Type B pancreatic cell (in vitro differentiated cells): ENCODE measurements at regions not wholly inside any gene's neighbourhood (a gene's known extent, or its start where the extent isn't known, plus 50 kb on each side); places are given as distances from the start of the nearest gene placed in this dataset.

ENCODE experiments used
- DNase-seq: peaks from one replicate; pipeline ENCODE4 v3.0.0; 2021; ENCODE audit warnings: mixed read lengths; ENCODE audit not compliant: unreplicated experiment; ENCODE audit errors: extremely low spot score
- H3K27ac Mint-ChIP-seq: 2 replicates; pipeline ENCODE4 v1.8.0; 2021; ENCODE audit warnings: mild to moderate bottlenecking, mixed read lengths
- H3K27me3 Mint-ChIP-seq: 2 replicates; pipeline ENCODE4 v1.8.0; 2021; ENCODE audit warnings: mixed read lengths
- H3K36me3 Mint-ChIP-seq: 2 replicates; pipeline ENCODE4 v1.8.0; 2021; ENCODE audit warnings: mixed read lengths
- H3K4me1 Mint-ChIP-seq: one replicate; pipeline ENCODE4 v1.8.0; 2021; ENCODE audit warnings: mixed read lengths; ENCODE audit not compliant: unreplicated experiment
- H3K4me3 Mint-ChIP-seq: 2 replicates; pipeline ENCODE4 v1.8.0; 2021; ENCODE audit warnings: mild to moderate bottlenecking, mixed read lengths
- H3K9me3 Mint-ChIP-seq: 2 replicates; pipeline ENCODE4 v1.8.0; 2021; ENCODE audit warnings: mixed read lengths
- TF ChIP-seq, protein P1 (sequence below): fragments of 200-600 bp; sonication (generic); conservative IDR thresholded peaks from 2 replicates; pipeline ENCODE4 v1.5.0; 2021; ENCODE audit warnings: antibody characterized with exemption, mild to moderate bottlenecking

DNA sequence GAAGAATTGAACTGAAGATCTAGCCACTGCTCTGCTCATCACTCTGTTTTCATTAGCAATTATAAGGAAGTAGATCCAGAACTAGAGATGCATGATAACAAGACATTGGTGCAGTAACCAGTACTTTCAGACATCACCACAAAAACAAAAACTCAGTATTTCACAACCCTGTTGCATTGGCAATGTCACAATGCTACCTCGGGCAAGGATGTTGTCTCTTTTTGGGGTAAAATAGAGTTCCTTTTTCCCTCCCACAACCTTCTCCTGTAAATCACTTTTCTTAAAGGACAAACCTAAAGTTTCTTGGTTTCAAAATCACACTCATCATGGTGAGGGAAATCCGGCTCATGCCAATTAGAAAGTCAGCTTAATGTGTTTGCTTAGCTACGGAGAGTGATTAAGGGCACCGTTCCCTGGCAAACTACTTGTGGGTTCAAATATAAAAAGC lies 420.1 kb upstream of the MEF2C start:
- TF ChIP-seq, protein P1, sequence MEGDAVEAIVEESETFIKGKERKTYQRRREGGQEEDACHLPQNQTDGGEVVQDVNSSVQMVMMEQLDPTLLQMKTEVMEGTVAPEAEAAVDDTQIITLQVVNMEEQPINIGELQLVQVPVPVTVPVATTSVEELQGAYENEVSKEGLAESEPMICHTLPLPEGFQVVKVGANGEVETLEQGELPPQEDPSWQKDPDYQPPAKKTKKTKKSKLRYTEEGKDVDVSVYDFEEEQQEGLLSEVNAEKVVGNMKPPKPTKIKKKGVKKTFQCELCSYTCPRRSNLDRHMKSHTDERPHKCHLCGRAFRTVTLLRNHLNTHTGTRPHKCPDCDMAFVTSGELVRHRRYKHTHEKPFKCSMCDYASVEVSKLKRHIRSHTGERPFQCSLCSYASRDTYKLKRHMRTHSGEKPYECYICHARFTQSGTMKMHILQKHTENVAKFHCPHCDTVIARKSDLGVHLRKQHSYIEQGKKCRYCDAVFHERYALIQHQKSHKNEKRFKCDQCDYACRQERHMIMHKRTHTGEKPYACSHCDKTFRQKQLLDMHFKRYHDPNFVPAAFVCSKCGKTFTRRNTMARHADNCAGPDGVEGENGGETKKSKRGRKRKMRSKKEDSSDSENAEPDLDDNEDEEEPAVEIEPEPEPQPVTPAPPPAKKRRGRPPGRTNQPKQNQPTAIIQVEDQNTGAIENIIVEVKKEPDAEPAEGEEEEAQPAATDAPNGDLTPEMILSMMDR = no peak
- Mint-ChIP-seq H3K9me3 (no peaks in the 10 kb centered on the region), H3K4me3 (no peak overlapping the region), H3K36me3 (no peaks in the 10 kb centered on the region), H3K27ac (no peak overlapping the region), H3K27me3 (no peaks in the 10 kb centered on the region), H3K4me1 (no peaks in the 10 kb centered on the region)
- no peak for DNase-seq

DNA sequence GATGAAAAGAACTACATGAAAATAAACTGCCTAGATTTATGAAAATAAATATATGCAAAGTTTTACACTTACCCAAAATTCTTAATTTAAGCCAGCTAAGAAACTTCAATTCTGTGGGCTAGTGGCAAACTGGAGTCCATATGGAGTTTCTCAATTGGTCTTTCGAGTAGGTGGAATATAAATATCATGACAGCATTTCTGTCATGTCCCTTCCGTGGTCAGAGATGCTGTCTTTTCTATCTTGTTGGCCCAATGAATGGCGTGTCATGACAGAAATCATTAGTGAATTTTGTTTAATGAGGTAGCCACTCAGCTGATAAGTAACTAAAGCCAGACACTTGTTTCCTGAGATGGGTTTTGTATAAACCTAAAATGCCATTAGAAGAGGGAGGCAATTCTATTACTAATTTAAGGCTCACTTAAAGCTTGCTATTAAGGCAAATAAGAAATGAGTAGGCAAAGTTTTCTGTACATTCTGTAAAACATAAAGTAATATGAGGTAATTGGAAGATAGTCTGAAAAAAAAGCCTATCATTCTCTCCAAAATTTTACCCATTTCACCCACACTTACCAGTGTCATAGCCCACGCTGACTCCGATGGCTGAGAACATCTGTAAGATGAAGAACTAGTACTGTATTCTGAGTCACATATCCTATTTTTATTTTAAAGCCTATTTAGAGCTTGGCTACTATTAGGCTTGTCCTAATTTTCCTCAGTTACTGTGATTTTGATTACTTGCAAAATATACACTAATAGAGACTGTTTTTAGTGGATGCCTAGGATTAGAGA lies 419.3 kb upstream of the MEF2C start:
- TF ChIP-seq, protein P1 = no peak
- Mint-ChIP-seq H3K4me1 (no peaks in the 10 kb centered on the region), H3K9me3 (no peaks in the 10 kb centered on the region), H3K27ac (no peak overlapping the region), H3K4me3 (no peak overlapping the region), H3K27me3 (no peaks in the 10 kb centered on the region), H3K36me3 (no peaks in the 10 kb centered on the region)
- no peak for DNase-seq

DNA sequence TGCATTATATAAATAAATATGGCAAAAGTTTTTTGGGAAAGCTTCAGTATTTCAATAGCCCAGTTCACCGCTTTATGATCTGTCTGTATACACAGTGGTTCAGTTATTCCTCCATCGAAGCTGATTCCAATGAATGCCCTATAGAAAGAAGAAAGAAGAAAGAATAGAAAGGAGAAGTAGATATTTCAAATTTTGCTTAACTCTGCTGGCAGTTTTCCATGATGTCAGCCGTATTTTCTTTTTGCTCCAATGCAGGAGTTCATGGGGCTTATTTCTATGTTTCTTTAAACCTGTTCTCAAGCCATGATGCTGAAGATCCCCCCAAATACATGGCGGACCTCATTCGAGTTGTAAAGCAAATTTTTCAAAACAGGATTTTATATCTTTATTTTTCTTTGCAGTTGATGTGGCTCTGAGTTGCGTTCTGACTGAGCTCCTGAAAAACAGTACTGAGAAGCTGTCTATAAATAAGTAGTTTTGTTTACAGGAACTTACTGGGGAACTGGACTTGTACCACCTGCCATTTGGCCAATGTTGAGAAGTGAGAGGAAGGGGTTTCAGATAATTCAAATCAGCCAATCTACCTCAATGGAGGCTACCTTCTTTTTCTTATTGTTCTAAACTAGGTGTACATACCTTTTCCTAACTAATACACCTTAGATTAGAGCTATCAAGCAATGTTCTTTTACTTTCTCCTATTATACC lies 418.5 kb upstream of the MEF2C start:
- no peaks in the 10 kb centered on the region for H3K4me1 Mint-ChIP-seq
- no peak for DNase-seq
- H3K27ac Mint-ChIP-seq = no peak overlapping the region
- TF ChIP-seq, protein P1 = no peak
- H3K36me3 Mint-ChIP-seq = no peaks in the 10 kb centered on the region
- no peaks in the 10 kb centered on the region for H3K27me3 Mint-ChIP-seq
- no peaks in the 10 kb centered on the region for H3K9me3 Mint-ChIP-seq
- H3K4me3 Mint-ChIP-seq = no peak overlapping the region

DNA sequence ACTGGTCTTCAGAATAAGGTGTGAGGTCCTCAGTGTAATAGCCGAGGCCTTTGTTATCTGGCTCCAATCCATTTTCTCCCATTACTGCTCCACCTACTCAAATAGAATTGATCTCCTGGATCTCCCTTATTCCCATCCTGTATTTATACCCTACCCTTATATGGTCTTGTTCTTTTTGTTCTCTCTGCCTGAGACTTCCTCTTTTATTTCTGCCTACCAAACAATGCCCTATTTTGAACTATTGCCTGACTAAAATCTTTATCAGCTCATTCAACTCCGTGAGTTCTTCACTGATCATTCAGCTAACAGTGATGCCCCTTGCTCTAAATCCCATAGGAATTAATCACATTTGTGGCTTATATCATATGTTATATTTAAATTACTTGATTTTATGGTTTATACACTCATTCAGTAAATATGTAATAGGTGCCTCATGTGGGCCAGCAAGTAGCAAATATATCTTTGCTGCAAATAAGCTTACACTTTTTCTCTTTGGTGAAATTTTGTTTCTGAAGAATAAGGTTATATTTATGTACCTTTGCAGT lies 417.5 kb upstream of the MEF2C start:
- Mint-ChIP-seq H3K4me3 (no peak overlapping the region), H3K27me3 (no peaks in the 10 kb centered on the region), H3K36me3 (no peaks in the 10 kb centered on the region), H3K27ac (no peak overlapping the region), H3K9me3 (no peaks in the 10 kb centered on the region), H3K4me1 (no peaks in the 10 kb centered on the region)
- TF ChIP-seq, protein P1 = no peak
- no peak for DNase-seq

DNA sequence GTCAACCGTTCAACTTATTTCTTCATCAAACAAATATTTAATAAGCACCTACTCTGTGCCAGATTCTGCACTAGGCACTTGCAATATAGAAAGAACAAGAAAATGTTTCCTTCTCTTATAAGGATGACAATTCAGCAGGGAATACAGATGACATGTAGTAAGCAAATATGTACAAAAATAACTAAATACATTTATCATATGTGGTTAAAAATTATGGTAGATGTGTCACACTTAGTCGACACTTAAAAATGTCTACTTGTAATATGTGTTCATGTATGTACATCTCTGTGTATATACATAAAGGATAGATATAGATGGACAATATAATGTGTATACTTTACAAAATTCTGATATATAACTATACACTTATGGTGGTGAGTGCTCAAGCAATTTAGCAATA lies 417.0 kb upstream of the MEF2C start:
- no peaks in the 10 kb centered on the region for H3K9me3 Mint-ChIP-seq
- TF ChIP-seq, protein P1 = no peak
- DNase-seq = no peak
- H3K27ac Mint-ChIP-seq = no peak overlapping the region
- H3K36me3 Mint-ChIP-seq = no peaks in the 10 kb centered on the region
- H3K4me3 Mint-ChIP-seq = no peak overlapping the region
- H3K27me3 Mint-ChIP-seq = no peaks in the 10 kb centered on the region
- H3K4me1 Mint-ChIP-seq = no peaks in the 10 kb centered on the region
